ENCODE measurements at regions not wholly inside any gene's neighbourhood (a gene's known extent, or its start where the extent isn't known, plus 50 kb on each side); places are given as distances from the start of the nearest gene placed in this dataset.
A peak's percentile ranks its signal among the peaks of the same experiment; 100 is the strongest.

- Histone ChIP-seq H3K36me3 (no peaks in the 10 kb centered on the region), H3K9me3 (no peaks in the 10 kb centered on the region), H3K4me3 (no peak overlapping the region), H3K27me3 (no peaks in the 10 kb centered on the region), H3K4me1 (no peaks in the 10 kb centered on the region), H3K27ac (no peak overlapping the region)
- TF ChIP-seq POLR2A (IDR thresholded peaks at IDR 0.05) (no peak), CTCF (IDR thresholded peaks at IDR 0.05) (no peak)
- intact Hi-C loops (cut with DNase I; ENCODE audit: low total_unique reads): no loop called here
- no peak for DNase-seq
Observed at GRCh38 chrX:45907786-45908185, 637.4 kb downstream of the ZNF674 start.

- Histone ChIP-seq H3K9me3 (no peaks in the 10 kb centered on the region), H3K27ac (no peak overlapping the region), H3K27me3 (no peaks in the 10 kb centered on the region), H3K36me3 (no peaks in the 10 kb centered on the region), H3K4me3 (no peak overlapping the region), H3K4me1 (no peaks in the 10 kb centered on the region)
- DNase-seq: no peak
- no peak for TF ChIP-seq CTCF (IDR thresholded peaks at IDR 0.05)
- TF ChIP-seq POLR2A (IDR thresholded peaks at IDR 0.05): no peak
- intact Hi-C loops (cut with DNase I; ENCODE audit: low total_unique reads): no loop called here
Observed at GRCh38 chrX:45903781-45904201, 641.4 kb downstream of the ZNF674 start.

- Histone ChIP-seq H3K4me1 (no peaks in the 10 kb centered on the region), H3K4me3 (no peak overlapping the region), H3K27me3 (peaks cover 0 to 6% of the 10 kb centered on the region in 2 donors), H3K36me3 (no peaks in the 10 kb centered on the region), H3K27ac (peak overlapping the region in 1 of 2 donors; percentile 36), H3K9me3 (no peaks in the 10 kb centered on the region)
- TF ChIP-seq CTCF (IDR thresholded peaks at IDR 0.05): no peak
- TF ChIP-seq POLR2A (IDR thresholded peaks at IDR 0.05): no peak
- no peak for DNase-seq
- intact Hi-C loops (cut with DNase I; ENCODE audit: low total_unique reads): no loop called here
Observed at GRCh38 chrX:45900766-45901615, 644.2 kb downstream of the ZNF674 start.

GRCh38 chrX:45894864-45895645 is 650.2 kb downstream of the ZNF674 start:
- Histone ChIP-seq H3K27ac (no peak overlapping the region), H3K36me3 (no peaks in the 10 kb centered on the region), H3K4me3 (no peak overlapping the region), H3K9me3 (no peaks in the 10 kb centered on the region), H3K27me3 (peaks cover 0 to 6% of the 10 kb centered on the region in 2 donors), H3K4me1 (no peaks in the 10 kb centered on the region)
- intact Hi-C loops (cut with DNase I; ENCODE audit: low total_unique reads): no loop called here
- DNase-seq: no peak
- no peak for TF ChIP-seq CTCF (IDR thresholded peaks at IDR 0.05)
- no peak for TF ChIP-seq POLR2A (IDR thresholded peaks at IDR 0.05)

GRCh38 chrX:45889471-45889870 is 655.8 kb downstream of the ZNF674 start:
- peak overlapping the region in 1 of 2 donors; percentile 7 for H3K27ac ChIP-seq
- H3K27me3 ChIP-seq: no peaks in the 10 kb centered on the region
- intact Hi-C loops (cut with DNase I; ENCODE audit: low total_unique reads): no loop called here
- no peaks in the 10 kb centered on the region for H3K4me1 ChIP-seq
- TF ChIP-seq CTCF (IDR thresholded peaks at IDR 0.05): no peak
- TF ChIP-seq POLR2A (IDR thresholded peaks at IDR 0.05): no peak
- no peak overlapping the region for H3K4me3 ChIP-seq
- no peaks in the 10 kb centered on the region for H3K9me3 ChIP-seq
- DNase-seq: peak in 1 of 2 donors; percentile 26
- H3K36me3 ChIP-seq: no peaks in the 10 kb centered on the region
